SK-N-SH treated with all-trans-retinoic acid at 6 μM for 48 hours (cell line): ENCODE measurements at regions not wholly inside any gene's neighbourhood (a gene's known extent, or its start where the extent isn't known, plus 50 kb on each side); places are given as distances from the start of the nearest gene placed in this dataset.

Experiments
- ATAC-seq: fragments of 200-7000 bp; cut with Tn5 transposase; 3 replicates; pipeline ENCODE4 v1.9.1; 2020; ENCODE audit warnings: mild to moderate bottlenecking, moderate library complexity
- ESRRG ChIP-seq: fragments of 250-450 bp; sonication (Bioruptor Pico); IDR thresholded peaks from 2 replicates; pipeline ENCODE4 v1.6.1; 2021; ENCODE audit warnings: mild to moderate bottlenecking
- ISL1 ChIP-seq: fragments of 250-450 bp; sonication (Bioruptor Pico); IDR thresholded peaks from 2 replicates; pipeline ENCODE4 v2.1.2; 2022; ENCODE audit warnings: mild to moderate bottlenecking, moderate library complexity
- PPARA ChIP-seq: fragments of 250-450 bp; sonication (Bioruptor Pico); IDR thresholded peaks from 2 replicates; pipeline ENCODE4 v1.5.0; 2020; ENCODE audit warnings: mild to moderate bottlenecking, borderline replicate concordance

- TF ChIP-seq ESRRG (CRISPR knock-in tag): no peak
- TF ChIP-seq ISL1 (CRISPR knock-in tag): no peak
- TF ChIP-seq PPARA: no peak
- ATAC-seq: no peak
Measured at GRCh38 chr10:59126261-59126660, 50.2 kb upstream of the PHYHIPL start.
